Stimulated activated CD4-positive, alpha-beta T cell treated with anti-CD3 and anti-CD28 coated beads, Interleukin-4, amount 100 ng/mL, for 1 hour (primary cell): ENCODE measurements at regions not wholly inside any gene's neighbourhood (a gene's known extent, or its start where the extent isn't known, plus 50 kb on each side); places are given as distances from the start of the nearest gene placed in this dataset.
"Not testable (repeated sequence)": the region's sequence is repeated elsewhere in the genome, so short reads cannot be mapped to it uniquely, and the experiment has no call there.

Source experiments
- DNase-seq: peaks from one replicate; pipeline ENCODE4 v3.0.0-alpha.2; 2020

DNA sequence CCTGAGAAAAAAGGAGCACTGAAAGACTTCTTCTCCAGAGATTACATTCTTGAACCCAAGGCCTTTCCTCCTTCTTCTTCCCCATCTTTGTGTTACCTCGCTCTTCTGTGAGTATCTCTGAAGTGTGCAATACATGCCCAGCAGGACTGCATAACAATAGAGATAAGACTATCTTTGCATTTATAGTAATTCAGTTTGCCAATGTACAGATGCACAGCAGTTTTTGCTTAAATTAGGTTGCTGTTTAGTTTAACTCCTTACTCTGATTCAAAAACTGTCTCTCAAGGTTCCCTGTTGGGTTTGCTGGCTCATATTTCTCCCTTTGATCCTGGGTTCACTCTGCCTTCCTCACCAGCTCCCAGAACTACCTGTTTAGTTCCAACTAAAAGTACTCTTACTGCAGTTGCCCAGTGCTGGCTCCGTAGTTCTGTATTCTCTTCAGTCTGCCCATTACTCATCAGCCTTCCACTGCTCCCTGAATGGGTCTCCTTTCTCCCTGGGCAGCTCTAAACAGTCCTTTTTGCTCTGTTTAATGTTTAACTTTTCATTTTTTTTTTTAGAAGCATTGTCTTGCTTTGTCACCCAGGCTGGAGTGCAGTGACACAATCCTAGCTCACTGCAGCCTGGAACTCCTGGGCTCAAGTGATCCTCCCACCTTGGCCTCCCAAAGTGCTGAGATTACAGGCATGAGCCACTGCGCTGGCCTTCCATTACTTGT lies 180.6 kb upstream of the CAND1 start:
- no peak for DNase-seq

DNA sequence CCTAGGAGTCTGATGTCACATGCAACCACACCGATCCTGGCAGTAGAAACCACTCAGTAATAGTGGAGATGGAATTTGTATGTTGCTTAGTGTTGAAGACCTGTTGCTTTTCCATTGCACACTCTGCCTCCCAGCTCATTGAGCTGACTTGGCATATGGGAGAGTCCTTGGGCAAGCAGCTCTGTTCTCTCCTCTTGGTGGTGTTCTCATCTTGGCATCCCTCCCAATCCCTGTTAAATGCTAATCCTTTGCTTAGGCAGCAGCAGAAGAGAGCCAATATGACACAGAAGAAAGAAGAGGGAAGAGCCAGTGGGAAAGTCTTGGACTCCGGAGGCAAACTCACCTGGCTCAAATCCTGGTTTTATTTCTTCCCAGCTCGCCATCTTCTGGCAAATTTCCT lies 178.0 kb upstream of the CAND1 start:
- DNase-seq = no peak

DNA sequence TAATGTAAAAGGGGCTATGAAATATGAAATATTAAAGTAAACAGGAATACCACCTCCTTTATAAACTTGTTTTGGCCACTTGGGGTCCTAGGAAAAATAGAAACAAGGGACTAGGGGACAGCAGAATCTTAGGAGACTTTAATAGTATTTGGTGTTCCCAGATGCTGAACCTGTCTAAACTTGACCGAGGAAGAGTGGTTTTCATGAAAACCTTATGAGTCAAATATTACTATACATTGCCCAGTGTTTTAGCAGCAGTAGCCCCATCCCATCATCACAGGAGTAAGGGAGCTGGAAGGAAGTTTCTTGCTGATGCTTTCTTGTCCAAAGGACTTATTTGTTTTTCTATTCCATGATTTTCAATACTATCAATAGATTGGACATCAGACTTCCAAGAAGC lies 177.5 kb upstream of the CAND1 start:
- no peak for DNase-seq

DNA sequence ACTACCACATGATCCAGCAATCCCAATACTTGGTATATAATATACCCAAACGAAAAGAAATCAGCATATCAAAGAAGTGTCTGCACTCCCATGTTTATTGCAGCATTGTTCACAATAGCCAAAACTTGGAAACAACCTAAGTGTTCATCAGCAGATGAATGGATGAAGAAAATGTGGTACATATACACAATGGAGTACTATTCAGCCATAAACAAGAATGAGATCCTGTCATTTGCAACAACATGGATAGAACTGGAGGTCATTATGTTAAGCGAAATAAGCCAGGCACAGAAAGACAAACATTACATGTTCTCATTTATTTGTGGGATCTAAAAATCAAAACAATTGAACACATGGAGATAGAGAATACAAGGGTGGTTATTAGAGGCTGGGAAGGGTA lies 176.2 kb upstream of the CAND1 start:
- not testable (repeated sequence) for DNase-seq

DNA sequence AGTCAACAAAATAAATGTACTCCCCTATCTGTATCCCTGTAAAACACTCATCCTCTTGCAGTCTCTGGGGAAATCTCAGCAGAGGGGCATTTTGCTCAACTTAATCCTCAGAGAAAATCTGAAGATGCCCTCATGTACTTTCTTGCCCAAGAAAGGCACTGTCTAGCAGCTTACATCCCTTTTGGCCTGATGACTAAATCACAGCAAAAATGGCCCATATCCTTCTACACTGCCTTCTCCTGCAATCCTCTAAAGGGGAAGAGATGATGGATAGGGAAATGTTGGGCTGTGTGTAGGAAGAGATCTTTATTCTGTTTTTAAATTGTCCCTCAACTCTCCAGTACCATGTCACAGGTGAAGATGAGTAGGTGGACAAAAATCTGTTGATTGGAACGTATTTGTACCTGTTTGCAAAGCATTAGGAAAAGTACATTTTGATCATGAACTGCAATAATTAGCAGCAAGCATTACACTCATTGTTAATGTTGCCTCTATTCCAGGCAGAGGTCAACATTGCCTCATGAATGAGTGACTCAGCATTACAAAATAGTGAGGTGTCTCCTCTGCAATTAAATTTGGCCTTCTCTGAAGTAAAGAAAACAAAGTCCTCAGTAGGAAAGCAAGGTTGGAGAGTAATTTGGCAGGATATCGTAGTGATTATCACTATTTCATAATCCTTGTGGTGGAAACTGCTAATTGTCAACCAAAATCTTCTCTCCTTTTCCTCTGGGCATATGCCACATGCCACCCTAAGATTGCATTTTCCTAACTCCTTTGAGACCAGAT lies 172.4 kb upstream of the CAND1 start:
- DNase-seq = no peak

DNA sequence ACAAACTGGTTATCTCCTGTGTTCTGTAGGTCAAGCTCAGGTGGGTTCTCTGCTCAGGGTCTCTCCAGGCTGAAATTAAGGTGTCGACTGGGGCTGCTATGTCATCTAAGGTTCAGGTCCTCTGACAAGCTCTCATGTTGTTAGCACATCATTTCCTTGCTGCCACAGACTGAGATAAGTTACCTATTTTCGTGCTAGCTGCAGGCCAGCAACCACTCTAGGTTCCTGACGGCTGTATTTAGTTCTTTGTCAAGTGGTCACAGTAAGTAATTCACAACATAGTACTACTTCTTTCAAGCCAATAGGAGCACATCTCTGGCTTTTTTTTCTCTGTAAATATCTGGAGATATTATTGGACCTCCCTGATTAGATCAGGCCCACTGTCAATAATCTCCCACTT lies 169.3 kb upstream of the CAND1 start:
- DNase-seq = no peak

DNA sequence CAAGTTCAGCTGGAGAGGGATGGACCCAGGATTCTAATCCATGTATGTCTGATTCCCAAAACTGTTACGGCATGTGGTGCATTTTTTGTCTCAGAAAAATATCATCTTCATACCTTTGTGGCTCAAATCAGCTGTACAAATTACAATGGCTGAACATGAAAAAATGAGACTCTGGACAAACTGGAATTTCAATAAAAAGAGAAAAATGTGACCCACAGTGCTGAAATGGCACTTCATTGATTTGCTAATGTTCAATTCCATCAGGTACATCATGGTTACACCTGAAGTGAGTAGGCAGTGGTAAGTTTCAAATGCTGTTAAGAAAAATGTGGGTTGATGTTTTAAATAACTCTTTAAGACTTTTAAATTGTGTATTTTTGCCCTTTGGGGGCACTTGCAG lies 165.6 kb upstream of the CAND1 start:
- no peak for DNase-seq

DNA sequence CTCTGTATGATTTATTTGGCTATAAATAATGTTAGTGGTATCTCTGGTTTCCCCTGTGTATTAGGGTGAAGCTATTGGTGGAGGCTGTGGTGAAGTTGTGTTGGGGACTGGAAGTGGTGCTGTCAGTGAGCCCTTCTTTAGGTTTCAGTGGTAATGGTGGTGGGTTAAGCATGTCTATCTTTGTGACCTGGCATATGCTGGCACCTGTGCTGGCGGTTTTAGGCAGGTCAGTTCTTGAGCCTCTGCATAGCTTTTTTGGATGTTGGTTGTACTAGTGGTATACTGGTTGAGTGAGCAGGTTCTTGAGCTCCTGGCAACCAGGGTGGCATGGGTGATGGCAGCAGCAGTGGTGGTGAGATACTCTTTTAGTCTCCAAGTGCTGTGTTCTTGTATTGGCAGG lies 161.9 kb upstream of the CAND1 start:
- no peak for DNase-seq

DNA sequence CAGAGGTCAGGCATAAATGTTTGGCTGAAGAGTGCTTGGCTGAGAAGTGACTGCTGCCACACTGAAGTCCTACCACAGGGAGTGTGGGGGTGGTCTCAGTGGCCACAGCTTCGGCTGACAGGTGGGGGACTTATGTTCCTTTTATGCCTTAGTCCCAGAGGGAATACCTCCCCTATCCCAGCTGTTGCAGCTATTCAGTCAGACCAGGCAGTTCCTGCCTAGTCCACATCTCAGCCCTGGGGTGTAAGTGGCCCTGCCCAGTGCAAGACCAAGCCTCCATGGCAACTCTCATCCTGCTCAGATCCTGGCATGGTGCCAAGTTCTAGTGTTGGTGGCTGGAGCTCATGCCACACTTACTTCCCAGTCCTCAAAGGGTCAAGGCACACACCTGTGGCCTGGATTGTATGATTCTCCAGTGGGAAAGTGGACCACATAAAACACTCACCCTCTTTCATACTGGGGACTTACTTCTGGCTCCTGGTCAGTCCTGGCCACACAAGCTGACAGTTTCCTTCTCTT lies 161.3 kb upstream of the CAND1 start:
- DNase-seq = no peak

DNA sequence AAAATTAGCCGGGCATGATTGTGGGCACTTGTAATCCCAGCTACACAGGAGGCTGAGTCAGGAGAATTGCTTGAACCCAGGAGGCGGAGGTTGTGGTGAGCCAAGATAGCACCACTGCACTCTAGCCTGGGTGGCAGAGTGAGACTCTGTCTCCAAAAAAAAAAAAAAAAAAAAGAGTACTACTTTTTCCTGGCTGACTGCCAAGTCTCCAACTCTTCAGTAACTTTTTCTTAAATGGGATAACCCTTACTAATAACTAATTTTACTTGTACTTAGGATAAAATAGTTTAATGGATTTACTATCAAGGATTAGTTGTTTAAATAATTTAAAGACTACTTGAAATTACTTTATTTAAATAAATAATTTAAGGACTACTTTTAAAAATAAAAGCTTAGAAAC lies 158.8 kb upstream of the CAND1 start:
- not testable (repeated sequence) for DNase-seq

DNA sequence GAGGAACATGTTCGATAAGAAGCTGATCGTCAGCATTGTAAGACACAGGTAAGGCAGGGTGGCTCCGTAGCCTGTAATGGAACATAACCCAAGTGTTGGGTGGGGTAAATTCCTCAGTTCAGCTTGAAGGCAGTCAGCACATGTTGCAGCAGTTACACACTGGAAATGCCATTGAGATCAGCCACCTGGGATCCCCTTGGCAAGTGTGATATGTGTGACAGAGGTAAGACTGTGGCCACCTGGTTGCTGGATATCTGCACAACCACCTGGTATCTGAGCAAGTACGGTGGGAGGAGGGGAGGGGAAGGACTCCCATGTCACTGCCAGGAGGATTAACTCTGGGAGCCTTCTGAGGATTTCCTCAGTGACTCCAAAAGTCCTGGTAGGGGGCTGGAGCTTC lies 158.0 kb upstream of the CAND1 start:
- no peak for DNase-seq

DNA sequence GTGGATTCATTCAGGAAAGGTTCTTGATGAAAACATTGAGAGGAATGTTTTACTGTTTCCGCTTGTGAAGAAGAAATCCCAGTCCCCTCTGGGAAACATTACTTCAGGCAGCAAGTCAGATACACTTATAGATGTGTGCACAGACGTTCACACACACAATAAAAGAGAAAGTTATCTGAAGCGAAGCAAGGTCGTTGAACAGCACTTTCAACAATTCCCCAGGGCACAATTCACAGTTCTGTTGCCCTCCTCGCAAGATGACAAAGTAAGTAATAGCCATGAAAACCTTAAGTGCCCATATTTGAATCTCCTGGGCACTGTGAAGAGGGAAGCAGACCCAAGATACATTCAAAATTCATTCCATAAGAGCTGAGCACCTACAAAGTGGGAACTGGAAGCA lies 156.6 kb upstream of the CAND1 start:
- DNase-seq = no peak

DNA sequence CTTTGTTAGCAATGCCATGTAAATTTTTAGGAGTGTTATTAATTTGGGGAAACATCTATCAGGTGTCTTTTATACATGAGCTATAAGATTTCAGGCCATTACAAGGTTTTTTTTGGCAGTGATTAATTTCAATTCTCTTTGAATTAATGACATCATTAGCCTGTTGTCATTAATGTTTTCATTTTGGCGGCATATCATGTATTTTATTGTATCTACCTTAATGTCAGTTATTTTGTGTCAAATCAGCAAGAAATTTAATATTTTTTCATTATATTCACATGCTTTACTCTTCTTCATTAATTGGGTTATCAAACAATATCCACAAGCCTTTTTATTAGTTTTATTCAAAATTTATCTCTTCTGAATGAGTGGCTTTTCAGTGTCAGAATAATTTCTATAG lies 153.0 kb upstream of the CAND1 start:
- DNase-seq = no peak

DNA sequence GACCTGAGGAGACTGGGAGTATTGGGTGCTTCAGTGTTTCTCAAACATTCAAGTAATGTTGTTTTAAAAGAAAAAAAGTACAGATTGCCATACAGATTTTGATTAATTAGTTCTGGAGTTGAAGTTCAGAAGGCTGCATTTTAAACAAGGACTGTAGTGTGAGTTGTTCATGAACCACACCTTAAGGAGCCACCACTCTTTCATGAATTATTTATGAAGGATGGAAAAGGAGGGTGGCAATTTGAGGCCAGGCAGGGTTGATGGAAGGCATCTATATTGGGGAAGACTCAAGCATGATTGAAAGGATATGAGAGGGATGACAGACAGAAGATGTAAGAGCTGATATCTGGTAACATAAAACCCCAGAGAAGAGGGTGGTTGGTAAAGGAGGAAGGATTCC lies 146.6 kb upstream of the CAND1 start:
- DNase-seq = no peak

DNA sequence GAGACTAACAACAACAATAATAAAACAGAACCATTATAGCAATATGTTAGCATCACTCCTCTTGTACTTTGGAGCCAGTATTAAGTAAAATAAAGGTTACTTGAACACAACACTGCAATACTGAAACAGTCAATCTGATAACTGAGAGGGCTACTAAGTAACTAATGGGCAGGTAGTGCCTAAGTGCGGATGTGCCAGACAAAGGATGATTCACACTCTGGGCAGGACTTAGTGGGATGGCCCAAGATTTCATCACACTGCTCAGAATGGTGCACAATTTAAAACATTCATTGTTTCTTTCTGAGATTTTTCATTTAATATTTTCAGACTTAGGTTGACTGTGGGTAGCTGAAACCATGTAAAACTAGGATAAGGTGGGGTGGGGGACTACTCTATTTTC lies 131.9 kb upstream of the CAND1 start:
- DNase-seq = no peak

DNA sequence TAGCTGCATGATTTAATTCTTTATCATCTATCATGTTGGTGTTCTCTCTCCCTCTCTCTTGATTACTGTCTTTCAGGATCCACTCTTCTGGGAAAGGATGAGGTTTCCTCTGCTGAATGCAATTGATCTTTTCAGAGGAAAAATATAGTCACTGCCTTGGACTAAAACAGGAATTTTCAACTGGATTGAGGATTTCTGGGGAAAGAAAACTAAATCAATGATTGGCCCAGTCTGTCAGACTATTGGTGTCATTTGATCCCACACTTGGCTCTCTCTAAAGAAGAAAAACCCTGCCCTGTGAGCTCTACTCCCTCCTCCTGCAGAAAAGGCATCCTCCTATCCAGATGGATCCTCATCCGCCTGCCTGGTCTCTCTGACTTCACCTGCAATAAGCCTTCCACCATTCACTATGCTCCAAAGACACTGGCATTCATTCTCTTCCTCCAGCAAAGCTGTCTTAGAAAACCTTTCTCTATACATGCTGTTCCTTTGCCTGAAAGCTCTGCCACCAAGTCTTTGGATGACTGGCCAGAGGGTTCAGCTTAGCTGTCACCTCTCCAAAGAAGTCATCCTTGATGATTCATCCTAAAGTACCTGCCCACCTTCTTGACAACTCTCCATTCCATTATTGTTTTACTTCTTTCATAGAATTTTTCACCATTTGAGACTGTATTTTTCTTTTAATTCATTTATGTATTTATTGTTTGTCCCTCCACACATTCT lies 127.7 kb upstream of the CAND1 start:
- DNase-seq = no peak

DNA sequence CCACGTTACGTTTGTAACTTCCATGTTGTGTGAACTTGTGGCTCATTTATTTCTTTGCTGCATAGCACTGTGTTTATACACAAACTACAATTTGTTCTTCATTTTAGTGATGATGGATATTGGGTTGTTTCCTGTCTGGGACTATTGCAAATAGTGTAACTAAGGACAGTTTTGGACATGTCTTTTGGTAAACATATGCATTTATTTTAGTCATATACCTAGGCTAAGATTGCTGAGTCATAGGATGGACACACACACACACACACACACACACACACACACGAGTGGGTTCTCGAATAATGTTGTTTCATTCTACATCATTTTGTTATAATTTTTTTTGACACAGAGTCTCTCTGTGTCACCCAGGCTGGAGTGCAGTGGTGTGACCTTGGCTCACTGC lies 123.5 kb upstream of the CAND1 start:
- DNase-seq = no peak

DNA sequence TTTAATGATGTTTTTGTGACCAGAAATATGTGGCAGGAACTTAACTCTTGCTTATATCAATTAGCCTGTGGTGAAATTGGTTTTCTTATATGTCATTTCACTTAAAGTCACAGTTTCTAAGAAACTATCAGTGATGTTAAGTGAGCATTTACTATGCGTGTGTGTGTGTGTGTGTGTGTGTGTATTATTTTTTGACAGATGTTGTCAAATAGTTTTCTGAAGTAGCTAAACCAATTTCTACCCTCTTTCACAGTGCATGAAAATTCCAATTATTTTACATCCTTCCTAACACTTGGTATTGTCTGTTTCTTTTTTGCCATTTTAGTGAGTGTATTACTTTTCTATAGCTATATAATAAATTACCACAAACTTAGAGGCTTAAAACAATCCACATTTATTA lies 122.1 kb upstream of the CAND1 start:
- no peak for DNase-seq

DNA sequence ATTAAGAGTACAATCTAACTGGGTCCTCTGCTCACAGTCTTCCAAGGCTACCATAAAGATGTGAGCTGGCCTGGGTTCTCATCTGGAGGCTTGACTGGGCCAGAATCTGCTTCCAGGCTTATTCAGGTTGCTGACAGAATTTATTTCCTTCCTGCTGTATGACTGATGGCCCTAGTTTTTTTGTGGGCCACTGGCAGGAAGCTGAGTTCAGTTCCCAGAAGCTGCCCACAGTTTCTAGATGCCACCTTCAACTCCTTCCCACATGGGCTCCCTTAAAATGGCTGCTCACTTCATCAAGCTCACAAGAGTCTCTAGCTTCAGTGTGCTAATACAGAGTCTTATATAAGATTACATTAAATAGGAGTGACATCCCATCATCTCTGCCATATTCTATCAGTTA lies 121.7 kb upstream of the CAND1 start:
- no peak for DNase-seq

DNA sequence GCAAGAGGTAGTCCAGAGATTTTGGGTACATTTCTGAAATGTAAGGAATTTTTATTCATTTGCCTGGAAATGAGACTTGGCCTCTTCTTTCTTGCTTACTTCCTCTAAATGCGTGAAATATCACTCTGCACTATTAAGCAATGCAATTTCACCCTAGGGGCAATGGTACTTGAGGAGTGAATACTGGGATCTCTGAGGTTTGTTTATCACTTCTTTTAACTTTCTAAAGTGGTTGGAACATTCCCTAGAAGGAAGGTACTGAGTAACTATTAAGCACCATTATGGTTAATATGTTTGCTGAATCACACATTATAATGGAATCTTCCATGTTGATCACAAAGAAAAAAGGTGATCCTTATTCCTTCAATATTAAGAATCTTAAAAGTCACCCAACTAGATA lies 120.9 kb upstream of the CAND1 start:
- no peak for DNase-seq

DNA sequence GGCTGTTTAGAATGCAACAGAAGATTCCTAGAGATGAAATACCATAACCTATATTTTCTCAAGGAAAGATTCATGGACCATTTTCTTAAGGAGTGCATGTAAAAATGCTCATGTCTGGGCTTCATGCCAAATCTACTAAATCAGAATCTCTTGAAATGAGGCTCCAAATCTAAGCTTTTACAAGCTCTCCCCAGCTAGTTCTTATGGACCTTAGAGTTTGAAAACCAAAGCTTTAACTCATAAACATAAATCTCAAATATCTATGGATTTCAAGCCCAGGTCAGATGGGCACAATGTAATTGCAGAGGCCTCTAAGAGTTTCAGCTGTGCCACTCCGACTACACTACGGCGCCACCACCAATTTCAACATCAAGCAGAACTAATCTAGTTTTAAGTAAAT lies 117.3 kb upstream of the CAND1 start:
- no peak for DNase-seq

DNA sequence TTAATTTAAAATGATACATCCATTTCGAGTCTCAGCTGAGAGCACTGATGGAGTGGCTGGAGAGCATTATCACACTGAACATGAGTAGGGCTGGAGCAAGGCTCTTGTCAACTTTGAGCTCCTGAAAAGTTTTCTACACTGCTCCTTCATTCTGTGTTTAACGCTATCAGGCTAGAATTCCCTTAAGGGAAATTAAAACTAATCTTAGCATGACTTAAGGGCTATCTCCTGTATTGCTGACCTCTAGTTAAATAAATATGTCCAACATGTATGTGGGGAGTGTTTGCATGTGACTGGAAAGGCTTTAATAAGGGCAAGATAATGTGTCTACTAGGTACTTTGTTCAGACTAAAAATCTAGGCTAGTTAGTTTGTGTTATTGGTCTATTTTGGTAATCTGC lies 116.7 kb upstream of the CAND1 start:
- no peak for DNase-seq

DNA sequence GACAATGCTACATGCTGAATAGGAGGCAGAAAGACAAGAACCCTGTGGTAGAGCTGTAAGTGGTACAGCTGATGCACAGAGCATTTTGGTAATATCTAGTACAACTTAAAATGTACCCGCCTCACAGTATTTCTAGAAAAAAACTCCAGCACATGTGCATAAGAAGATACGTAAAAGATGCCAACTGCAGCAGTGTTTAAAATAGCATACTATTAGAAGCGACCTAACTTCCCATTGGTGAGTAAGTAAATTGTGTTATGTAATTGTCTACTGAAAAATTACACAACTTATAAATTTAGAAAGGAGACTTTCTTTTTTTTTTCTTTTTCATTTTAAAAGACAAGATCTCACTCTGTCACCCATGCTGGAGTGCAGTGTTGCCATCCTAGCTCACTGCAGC lies 114.3 kb upstream of the CAND1 start:
- no peak for DNase-seq

DNA sequence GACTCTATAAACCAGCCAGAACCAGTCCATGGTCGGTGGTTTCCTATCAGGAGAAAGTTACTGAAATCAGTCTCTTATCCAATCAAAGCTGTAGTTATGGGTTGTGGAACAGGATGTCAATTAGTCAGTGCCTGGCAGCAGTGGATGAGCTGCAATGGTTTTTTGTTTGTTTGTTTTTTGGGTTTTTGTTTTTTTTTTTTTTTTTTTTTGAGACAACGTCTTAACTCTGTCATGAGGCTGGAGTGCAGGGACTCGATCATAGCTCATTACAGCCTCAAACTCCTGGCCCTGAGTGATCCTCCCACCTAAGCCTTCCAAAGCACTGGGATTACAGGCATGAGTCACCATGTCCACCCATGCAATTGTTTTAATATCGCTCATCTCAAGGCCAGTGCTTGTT lies 113.3 kb upstream of the CAND1 start:
- DNase-seq = no peak
